ENCODE measurements at regions not wholly inside any gene's neighbourhood (a gene's known extent, or its start where the extent isn't known, plus 50 kb on each side); places are given as distances from the start of the nearest gene placed in this dataset.

GRCh38 chr5:2525351-2525750 lies 226.1 kb downstream of the IRX2 start (continued):
- TF ChIP-seq TAF1 (IDR thresholded peaks at IDR 0.05; ENCODE audit: low read depth, low read length): no peak
- TF ChIP-seq EGR1 (IDR thresholded peaks at IDR 0.05; ENCODE audit: borderline replicate concordance, low read depth, low read length): no peak
- no peak for TF ChIP-seq POU5F1 (IDR thresholded peaks at IDR 0.05; ENCODE audit: low read depth, low read length)
- no peak for TF ChIP-seq SIX5 (IDR thresholded peaks at IDR 0.05; ENCODE audit: low read depth, low read length)

Data from H1 (cell line).